ENCODE measurements at regions not wholly inside any gene's neighbourhood (a gene's known extent, or its start where the extent isn't known, plus 50 kb on each side); places are given as distances from the start of the nearest gene placed in this dataset.

- intact Hi-C loops (cut with micrococcal nuclease; ENCODE audit: unreplicated experiment), result no loop called here
- DNase-seq (ENCODE audit: low spot score), result no peak
- POLR2A ChIA-PET (ENCODE audit: low non-redundant PET), result interaction anchor here (0.6 kb wide), 1 partner anchor 101 kb away, joined by 4 read pairs; no protein-coding TSS in a partner anchor
- TF ChIP-seq CTCF (conservative IDR thresholded peaks at IDR 0.05; ENCODE audit: low read depth, low read length) (no peak), EZH2 (IDR thresholded peaks at IDR 0.05; ENCODE audit: borderline replicate concordance, low read depth, low read length, poor library complexity, severe bottlenecking) (no peak)
- Histone ChIP-seq H3K4me3 (ENCODE audit: low read depth, low read length, poor library complexity, severe bottlenecking) (no peak overlapping the region), H3K4me1 (ENCODE audit: insufficient read depth, low read length, poor library complexity, severe bottlenecking) (no peaks in the 10 kb centered on the region), H3K27ac (ENCODE audit: low read depth, low read length, poor library complexity, severe bottlenecking) (no peak overlapping the region), H3K36me3 (ENCODE audit: insufficient read depth, low read length, poor library complexity, severe bottlenecking) (no peaks in the 10 kb centered on the region), H3K9me3 (ENCODE audit: low read depth, low read length, poor library complexity, severe bottlenecking) (no peaks in the 10 kb centered on the region), H3K27me3 (replicated peaks; ENCODE audit: insufficient read depth, low read depth, low read length, poor library complexity) (no peaks in the 10 kb centered on the region)
- CTCF ChIA-PET, result no interaction called here
- no TSS peak for BruUV-seq (replicated peaks)
Measured at GRCh38 chr1:24263211-24263610, 55.9 kb upstream of the GRHL3 start.

- ChIA-PET POLR2A (ENCODE audit: low non-redundant PET) (no interaction called here), CTCF (no interaction called here)
- BruUV-seq (replicated peaks), result no TSS peak
- no peaks in the 10 kb centered on the region for H3K4me1 ChIP-seq (ENCODE audit: insufficient read depth, low read length, poor library complexity, severe bottlenecking)
- TF ChIP-seq EZH2 (IDR thresholded peaks at IDR 0.05; ENCODE audit: borderline replicate concordance, low read depth, low read length, poor library complexity, severe bottlenecking), result no peak
- no peak for TF ChIP-seq CTCF (conservative IDR thresholded peaks at IDR 0.05; ENCODE audit: low read depth, low read length)
- no peaks in the 10 kb centered on the region for H3K27me3 ChIP-seq (replicated peaks; ENCODE audit: insufficient read depth, low read depth, low read length, poor library complexity)
- intact Hi-C loops (cut with micrococcal nuclease; ENCODE audit: unreplicated experiment), result no loop called here
- no peak overlapping the region for H3K4me3 ChIP-seq (ENCODE audit: low read depth, low read length, poor library complexity, severe bottlenecking)
- no peaks in the 10 kb centered on the region for H3K36me3 ChIP-seq (ENCODE audit: insufficient read depth, low read length, poor library complexity, severe bottlenecking)
- no peaks in the 10 kb centered on the region for H3K9me3 ChIP-seq (ENCODE audit: low read depth, low read length, poor library complexity, severe bottlenecking)
- H3K27ac ChIP-seq (ENCODE audit: low read depth, low read length, poor library complexity, severe bottlenecking), result no peak overlapping the region
- no peak for DNase-seq (ENCODE audit: low spot score)
Measured at GRCh38 chr1:24261977-24262376, 57.2 kb upstream of the GRHL3 start.

GRCh38 chr1:24258735-24259424, 60.3 kb upstream of the GRHL3 start:
- ChIA-PET CTCF (no interaction called here), POLR2A (ENCODE audit: low non-redundant PET) (no interaction called here)
- no peak overlapping the region for H3K4me3 ChIP-seq (ENCODE audit: low read depth, low read length, poor library complexity, severe bottlenecking)
- no peaks in the 10 kb centered on the region for H3K27me3 ChIP-seq (replicated peaks; ENCODE audit: insufficient read depth, low read depth, low read length, poor library complexity)
- H3K36me3 ChIP-seq (ENCODE audit: insufficient read depth, low read length, poor library complexity, severe bottlenecking), result no peaks in the 10 kb centered on the region
- no peak overlapping the region for H3K27ac ChIP-seq (ENCODE audit: low read depth, low read length, poor library complexity, severe bottlenecking)
- TF ChIP-seq EZH2 (IDR thresholded peaks at IDR 0.05; ENCODE audit: borderline replicate concordance, low read depth, low read length, poor library complexity, severe bottlenecking), result no peak
- no peak for TF ChIP-seq CTCF (conservative IDR thresholded peaks at IDR 0.05; ENCODE audit: low read depth, low read length)
- no peak for DNase-seq (ENCODE audit: low spot score)
- BruUV-seq (replicated peaks), result no TSS peak
- no peaks in the 10 kb centered on the region for H3K9me3 ChIP-seq (ENCODE audit: low read depth, low read length, poor library complexity, severe bottlenecking)
- intact Hi-C loops (cut with micrococcal nuclease; ENCODE audit: unreplicated experiment), result no loop called here
- H3K4me1 ChIP-seq (ENCODE audit: insufficient read depth, low read length, poor library complexity, severe bottlenecking), result no peaks in the 10 kb centered on the region

Data from A673 (cell line).